Neuron (in vitro differentiated cells): ENCODE measurements at regions not wholly inside any gene's neighbourhood (a gene's known extent, or its start where the extent isn't known, plus 50 kb on each side); places are given as distances from the start of the nearest gene placed in this dataset.
"Not testable (repeated sequence)": the region's sequence is repeated elsewhere in the genome, so short reads cannot be mapped to it uniquely, and the experiment has no call there.

Experiments
- H2AFZ ChIP-seq: one replicate; pipeline ENCODE4 v1.6.1; 2013; ENCODE audit warnings: low read depth, mild to moderate bottlenecking, inconsistent platforms, low read length, moderate library complexity
- H3K27me3 ChIP-seq: one replicate; pipeline ENCODE4 v1.6.1; 2013; ENCODE audit warnings: low read length; ENCODE audit not compliant: insufficient read depth
- H3K36me3 ChIP-seq: one replicate; pipeline ENCODE4 v1.6.1; 2013; ENCODE audit warnings: low read length; ENCODE audit not compliant: insufficient read depth
- H3K4me1 ChIP-seq: one replicate; pipeline ENCODE4 v1.6.1; 2013; ENCODE audit warnings: low read length; ENCODE audit not compliant: insufficient read depth
- H3K4me3 ChIP-seq: 2 replicates; pipeline ENCODE4 v1.5.1; 2013; ENCODE audit warnings: mild to moderate bottlenecking, low read length, moderate library complexity
- H3K9me3 ChIP-seq: one replicate; pipeline ENCODE4 v1.6.1; 2013; ENCODE audit warnings: low read length

DNA sequence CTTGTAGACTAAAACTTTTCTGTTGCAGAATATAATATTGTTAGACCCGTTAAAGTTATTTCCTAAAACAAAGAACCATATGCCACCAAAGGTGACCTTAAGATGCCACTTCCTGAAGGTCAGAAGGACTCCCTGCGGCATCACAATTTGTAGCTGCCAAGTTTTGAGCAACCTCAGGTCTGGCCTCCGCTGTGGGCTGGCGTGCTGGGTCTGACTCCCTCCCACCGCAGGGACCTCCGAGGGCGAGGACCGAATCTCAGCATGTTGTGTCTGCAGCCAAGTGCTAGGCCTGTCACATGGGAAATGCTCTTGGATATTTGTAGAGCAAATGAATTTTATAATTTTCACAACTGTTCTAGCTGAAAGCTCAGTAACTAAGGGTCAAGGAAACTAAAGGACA, 285.9 kb downstream of the NDUFA10 start:
- Histone ChIP-seq H3K4me1 (no peaks in the 10 kb centered on the region), H3K9me3 (no peaks in the 10 kb centered on the region), H3K27me3 (peaks cover 10% of the 10 kb centered on the region), H2AFZ (no peak overlapping the region), H3K36me3 (no peaks in the 10 kb centered on the region), H3K4me3 (no peak overlapping the region)

DNA sequence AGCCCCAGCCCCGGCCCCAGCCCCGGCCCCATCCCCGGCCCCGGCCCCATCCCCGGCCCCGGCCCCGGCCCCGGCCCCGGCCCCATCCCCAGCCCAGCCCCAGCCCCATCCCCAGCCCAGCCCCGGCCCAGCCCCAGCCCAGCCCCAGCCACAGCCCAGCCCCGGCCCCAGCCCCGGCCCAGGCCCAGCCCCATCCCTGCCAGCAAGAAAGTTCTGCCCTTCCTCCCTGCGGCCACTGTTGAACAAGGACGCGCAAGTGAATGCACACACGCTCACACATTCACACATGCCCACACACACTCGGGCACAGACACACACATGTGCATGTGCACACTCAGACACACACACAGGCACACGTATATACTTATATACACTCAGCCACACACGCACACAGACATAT, 287.0 kb downstream of the NDUFA10 start:
- Histone ChIP-seq H3K27me3 (peaks cover 10% of the 10 kb centered on the region), H3K4me3 (no peak overlapping the region), H3K4me1 (no peaks in the 10 kb centered on the region), H3K36me3 (no peaks in the 10 kb centered on the region), H2AFZ (no peak overlapping the region), H3K9me3 (no peaks in the 10 kb centered on the region)

GRCh38 chr2:239737144-239737463, 288.0 kb downstream of the NDUFA10 start:
- peaks cover 4% of the 10 kb centered on the region for H3K27me3 ChIP-seq
- no peaks in the 10 kb centered on the region for H3K36me3 ChIP-seq
- H3K4me1 ChIP-seq = no peaks in the 10 kb centered on the region
- H3K9me3 ChIP-seq = no peaks in the 10 kb centered on the region
- H3K4me3 ChIP-seq = no peak overlapping the region
- H2AFZ ChIP-seq = no peak overlapping the region

GRCh38 chr2:239736358-239737143, 288.6 kb downstream of the NDUFA10 start:
- peaks cover 4% of the 10 kb centered on the region for H3K27me3 ChIP-seq
- H3K4me3 ChIP-seq = no peak overlapping the region
- no peaks in the 10 kb centered on the region for H3K36me3 ChIP-seq
- no peak overlapping the region for H2AFZ ChIP-seq
- H3K4me1 ChIP-seq = no peaks in the 10 kb centered on the region
- H3K9me3 ChIP-seq = no peaks in the 10 kb centered on the region

GRCh38 chr2:239735829-239736357, 289.2 kb downstream of the NDUFA10 start:
- H3K36me3 ChIP-seq = no peaks in the 10 kb centered on the region
- no peak overlapping the region for H3K4me3 ChIP-seq

DNA sequence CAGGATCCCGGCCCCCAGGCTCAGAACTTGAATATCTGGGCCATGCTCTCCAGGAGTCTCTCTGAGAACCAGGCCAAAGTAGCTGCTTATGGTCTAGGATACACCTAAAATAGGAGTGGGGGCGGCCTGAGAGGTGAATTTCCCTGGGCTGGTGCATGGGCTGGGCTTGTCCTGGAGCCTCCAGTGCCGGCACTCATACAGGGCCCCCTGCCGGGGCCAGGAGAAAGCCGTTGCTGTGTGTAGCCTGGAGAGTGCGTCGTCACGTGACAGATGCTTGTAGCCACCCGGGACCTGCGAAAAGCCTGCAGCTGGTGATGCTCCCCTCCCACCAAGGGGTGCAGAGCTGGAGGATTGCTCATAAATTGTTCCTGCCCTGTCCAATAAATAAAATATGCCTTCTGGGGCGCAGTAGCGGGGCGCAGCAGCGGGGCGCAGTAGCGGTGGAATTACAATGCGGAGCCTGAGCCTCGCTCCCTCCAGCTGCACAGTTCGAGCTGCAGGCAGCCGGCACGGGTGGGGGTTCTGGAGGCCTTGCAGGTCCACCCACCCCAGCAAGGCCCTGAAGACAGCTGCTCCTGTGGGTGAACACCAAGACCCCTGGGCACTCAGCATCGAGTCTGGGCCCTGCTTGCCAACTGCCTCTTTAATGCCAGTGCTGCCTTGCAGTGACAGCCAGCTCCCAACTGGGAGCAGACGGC, 289.9 kb downstream of the NDUFA10 start:
- no peaks in the 10 kb centered on the region for H3K4me1 ChIP-seq
- H3K4me3 ChIP-seq = no peak overlapping the region
- H3K36me3 ChIP-seq = no peaks in the 10 kb centered on the region
- H2AFZ ChIP-seq = no peak overlapping the region
- H3K9me3 ChIP-seq = no peaks in the 10 kb centered on the region
- peaks cover 1% of the 10 kb centered on the region for H3K27me3 ChIP-seq

More at GRCh38 chr2:239735829-239736357, 289.2 kb downstream of the NDUFA10 start:
- Histone ChIP-seq H3K9me3 (no peaks in the 10 kb centered on the region), H3K27me3 (peaks cover 4% of the 10 kb centered on the region), H3K4me1 (no peaks in the 10 kb centered on the region), H2AFZ (no peak overlapping the region)

DNA sequence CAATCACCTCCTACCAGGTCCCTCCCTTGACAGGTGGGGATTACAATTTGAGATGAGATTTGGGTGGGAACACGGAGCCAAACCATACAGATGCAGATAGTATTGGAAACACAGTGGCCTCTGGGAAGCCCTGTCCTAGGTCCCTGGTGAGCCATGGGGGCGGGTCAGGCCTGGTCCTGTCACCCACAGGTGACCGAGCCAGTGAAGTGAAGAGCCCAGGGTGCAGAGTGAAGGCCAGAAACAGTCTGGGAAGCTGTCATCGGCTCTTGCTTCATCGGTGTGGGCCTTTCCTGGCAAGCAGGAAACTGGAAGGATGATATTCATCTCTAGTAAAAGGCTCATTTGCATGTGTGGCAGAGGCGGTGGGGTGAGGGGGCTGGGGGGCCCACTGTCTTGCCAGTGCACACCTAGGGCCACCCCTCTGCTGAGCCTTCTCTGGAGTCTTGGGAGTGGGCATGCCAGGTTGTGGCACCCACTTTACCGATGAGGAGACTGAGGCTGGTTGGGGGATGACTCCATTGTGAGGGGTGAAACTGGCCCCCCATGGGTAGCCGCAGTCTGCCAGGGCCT, 290.6 kb downstream of the NDUFA10 start:
- Histone ChIP-seq H3K27me3 (no peaks in the 10 kb centered on the region), H3K36me3 (no peaks in the 10 kb centered on the region), H3K4me1 (no peaks in the 10 kb centered on the region), H3K9me3 (no peaks in the 10 kb centered on the region), H2AFZ (no peak overlapping the region), H3K4me3 (no peak overlapping the region)

DNA sequence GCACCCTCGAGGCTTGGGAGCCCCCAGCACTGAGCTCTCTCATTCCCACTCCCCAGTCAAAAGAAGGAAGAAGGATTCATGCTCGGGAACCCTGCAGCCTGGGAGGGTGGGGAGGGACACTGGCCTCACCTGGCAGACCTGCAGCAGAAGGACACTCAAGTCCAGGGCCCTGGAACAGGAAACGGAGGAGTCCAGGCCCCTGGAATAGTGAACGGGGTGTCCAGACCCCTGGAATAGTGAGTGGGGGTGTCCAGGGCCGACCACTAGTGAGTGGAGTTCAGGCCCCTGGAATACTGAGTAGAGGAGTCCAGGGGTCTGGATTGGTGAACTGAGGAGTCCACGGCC, 292.5 kb downstream of the NDUFA10 start:
- Histone ChIP-seq H3K4me3 (no peak overlapping the region), H3K4me1 (peaks cover 2% of the 10 kb centered on the region), H3K27me3 (no peaks in the 10 kb centered on the region), H3K36me3 (no peaks in the 10 kb centered on the region), H3K9me3 (no peaks in the 10 kb centered on the region), H2AFZ (no peak overlapping the region)

DNA sequence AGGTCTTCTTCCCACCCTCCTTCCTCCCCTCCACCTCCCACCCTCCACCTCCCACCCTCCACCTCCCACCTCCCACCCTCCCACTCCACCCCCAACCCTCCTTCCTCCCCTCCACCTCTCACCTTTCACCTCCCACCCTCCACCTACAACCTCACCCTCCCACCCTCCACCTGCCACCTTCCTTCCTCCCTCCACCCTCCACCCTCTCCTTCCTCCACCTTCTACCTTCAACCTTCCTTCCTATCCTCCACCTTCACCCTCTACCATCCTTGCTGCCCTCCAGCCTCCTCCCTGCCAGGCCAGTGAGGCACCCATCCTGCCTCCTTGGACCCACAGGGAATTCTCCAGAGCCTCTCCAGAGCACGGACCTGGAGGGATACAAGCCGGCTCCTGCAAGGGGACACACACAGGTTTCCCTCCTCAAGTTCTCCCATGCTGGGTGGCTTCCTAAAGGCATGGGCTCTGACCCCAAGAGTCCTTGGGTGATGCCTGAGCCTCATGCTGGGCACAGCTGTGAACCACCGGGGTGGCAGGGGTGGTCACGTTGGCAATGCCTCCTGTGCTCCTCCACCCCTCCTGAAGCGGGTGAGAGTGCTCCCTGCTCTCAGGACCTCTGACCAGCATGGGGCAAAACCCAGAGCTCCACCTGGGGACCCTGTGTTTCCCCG, 293.0 kb downstream of the NDUFA10 start:
- Histone ChIP-seq H2AFZ (no peak overlapping the region), H3K36me3 (no peaks in the 10 kb centered on the region), H3K4me3 (no peak overlapping the region), H3K9me3 (no peaks in the 10 kb centered on the region), H3K4me1 (peaks cover 2% of the 10 kb centered on the region), H3K27me3 (no peaks in the 10 kb centered on the region)

DNA sequence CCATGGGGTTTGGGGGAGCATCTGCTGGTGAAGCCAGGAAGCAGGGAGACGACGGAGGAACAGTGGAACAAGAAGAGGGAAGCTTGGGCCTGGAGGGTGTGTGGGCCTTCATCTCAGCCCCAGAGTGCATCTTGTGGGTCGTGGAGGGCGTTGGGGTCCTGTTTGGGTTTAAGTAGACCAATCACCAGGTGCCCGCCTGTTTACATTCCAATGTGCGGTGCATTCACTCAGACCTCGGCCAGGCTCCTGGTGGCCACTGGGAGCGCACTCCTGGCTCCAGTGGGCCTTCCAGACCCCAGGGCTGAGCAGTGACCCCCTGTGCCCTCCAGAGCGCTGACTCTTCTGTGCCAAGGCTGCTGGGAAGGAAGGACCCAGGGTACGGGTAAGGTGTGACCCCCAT, 293.7 kb downstream of the NDUFA10 start:
- Histone ChIP-seq H3K36me3 (no peaks in the 10 kb centered on the region), H2AFZ (no peak overlapping the region), H3K9me3 (no peaks in the 10 kb centered on the region), H3K27me3 (peaks cover 5% of the 10 kb centered on the region), H3K4me1 (peaks cover 2% of the 10 kb centered on the region), H3K4me3 (no peak overlapping the region)

- no peaks in the 10 kb centered on the region for H3K9me3 ChIP-seq
- no peak overlapping the region for H2AFZ ChIP-seq
- peaks cover 2% of the 10 kb centered on the region for H3K4me1 ChIP-seq
- no peak overlapping the region for H3K4me3 ChIP-seq
- peaks cover 6% of the 10 kb centered on the region for H3K27me3 ChIP-seq
- H3K36me3 ChIP-seq = no peaks in the 10 kb centered on the region
Observed at GRCh38 chr2:239730897-239731296, 294.2 kb downstream of the NDUFA10 start.

DNA sequence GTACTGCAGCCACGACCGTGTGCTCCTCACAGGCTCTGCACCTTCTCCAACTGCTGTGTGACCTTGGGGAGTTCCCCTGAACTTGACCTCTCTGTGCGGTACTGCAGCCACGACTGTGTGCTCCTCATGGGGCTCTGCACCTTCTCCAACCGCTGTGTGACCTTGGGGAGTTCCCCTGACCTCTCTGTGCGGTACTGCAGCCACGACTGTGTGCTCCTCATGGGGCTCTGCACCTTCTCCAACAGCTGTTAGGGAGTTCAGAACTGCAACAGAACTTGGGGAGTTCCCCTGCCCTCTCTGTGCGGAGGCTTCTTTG, 294.6 kb downstream of the NDUFA10 start:
- not testable (repeated sequence) for H3K4me3 ChIP-seq, H3K9me3 ChIP-seq, H3K27me3 ChIP-seq, H3K4me1 ChIP-seq, H3K36me3 ChIP-seq, H2AFZ ChIP-seq
